T-helper 2 cell (primary cell): ENCODE measurements at regions not wholly inside any gene's neighbourhood (a gene's known extent, or its start where the extent isn't known, plus 50 kb on each side); places are given as distances from the start of the nearest gene placed in this dataset.
"Not testable (repeated sequence)": the region's sequence is repeated elsewhere in the genome, so short reads cannot be mapped to it uniquely, and the experiment has no call there.

Experiments
- DNase-seq, 5 experiments: peaks; one replicate each; pipeline versions ENCODE4 v3.0.0 to v3.0.0-alpha.2; 2012 to 2022

DNA sequence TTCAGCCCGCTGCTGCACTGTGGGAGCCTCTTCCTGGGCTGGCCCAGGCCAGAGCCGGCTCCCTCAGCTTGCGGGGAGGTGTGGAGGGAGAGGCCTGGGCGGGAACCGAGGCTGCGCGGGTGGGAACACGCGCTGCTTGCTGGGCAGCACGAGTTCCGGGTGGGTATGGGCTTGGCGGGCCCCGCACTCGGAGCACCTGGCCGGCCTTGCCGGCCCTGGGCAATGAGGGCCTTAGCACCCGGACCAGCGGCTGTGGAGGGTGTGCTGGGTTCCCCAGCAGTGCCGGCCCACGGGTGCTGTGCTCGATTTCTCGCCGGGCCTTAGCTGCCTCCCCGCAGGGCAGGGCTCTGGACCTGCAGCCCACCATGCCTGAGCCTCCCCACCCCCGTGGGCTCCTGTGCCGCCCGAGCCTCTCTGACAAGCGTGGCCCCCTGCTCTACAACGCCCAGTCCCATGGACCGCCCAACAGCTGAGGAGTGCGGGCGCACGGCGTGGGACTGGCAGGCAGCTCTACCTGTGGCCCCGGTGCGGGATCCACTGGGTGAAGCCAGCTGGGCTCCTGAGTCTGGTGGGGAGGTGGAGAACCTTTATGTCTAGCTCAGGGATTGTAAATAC lies 1366.4 kb upstream of the NUDT12 start:
- no peak for DNase-seq

DNA sequence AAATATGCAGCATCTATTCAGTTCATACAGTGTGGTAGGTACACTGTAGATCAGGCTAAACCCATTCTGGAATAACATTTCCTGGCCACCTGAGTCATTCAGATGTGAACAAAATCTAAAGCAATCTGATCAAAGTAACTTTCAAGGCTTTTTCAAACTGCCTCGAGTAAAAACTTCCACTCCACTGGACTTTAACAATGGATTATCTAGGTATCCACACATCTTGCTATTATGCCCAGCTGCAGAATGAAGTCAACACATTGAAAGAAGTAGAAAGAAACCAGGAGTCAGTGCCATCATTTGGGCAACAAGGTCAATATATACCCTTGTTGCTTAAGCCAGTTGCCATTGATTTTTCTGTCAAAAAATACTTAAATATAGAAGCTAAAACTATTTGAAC lies 1352.6 kb upstream of the NUDT12 start:
- DNase-seq = no peak

DNA sequence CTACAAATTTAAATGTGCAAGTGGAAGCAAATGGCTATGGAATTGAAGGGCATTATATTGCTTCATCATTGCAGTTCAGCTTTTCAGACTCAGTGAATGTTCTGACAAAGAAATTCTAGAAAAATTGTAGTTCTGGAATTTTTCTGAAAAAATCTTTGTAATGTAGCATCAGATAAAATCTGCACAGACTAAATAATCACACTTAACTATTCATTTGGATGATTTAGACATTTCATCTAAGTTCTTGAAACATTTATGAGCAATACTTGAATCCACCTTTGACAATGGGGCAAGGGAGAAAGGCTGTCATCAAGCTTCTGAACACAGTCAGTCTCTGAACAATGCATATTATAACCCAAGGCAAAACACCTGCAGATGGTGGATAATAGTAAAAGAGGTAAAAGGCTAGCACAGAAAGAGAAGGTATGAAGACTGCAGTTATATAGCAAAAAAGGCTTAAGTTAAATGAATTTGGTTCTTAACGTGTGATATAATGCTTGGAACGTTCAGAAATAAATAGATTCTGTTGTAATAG lies 1352.0 kb upstream of the NUDT12 start:
- DNase-seq = no peak

DNA sequence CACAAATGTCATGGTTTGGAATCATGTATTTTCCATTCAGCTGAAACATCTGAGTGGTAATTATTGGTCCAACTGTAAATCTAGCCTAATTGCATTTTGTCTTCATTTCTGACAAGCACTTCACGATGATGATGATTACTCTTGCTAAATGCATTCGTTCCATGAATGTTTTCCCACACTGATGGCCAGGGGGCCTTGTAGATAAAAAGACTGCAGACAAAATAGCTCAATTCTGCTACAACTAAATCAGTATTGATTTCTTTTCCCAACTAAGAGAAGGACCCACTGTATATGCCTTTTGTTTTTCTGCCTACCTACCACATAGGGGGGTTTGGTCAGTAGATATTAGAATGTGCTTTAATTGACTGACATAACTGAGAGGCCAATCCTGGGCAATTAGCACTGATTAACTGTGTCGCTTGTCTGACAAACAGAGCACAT lies 1351.3 kb upstream of the NUDT12 start:
- DNase-seq = no peak

DNA sequence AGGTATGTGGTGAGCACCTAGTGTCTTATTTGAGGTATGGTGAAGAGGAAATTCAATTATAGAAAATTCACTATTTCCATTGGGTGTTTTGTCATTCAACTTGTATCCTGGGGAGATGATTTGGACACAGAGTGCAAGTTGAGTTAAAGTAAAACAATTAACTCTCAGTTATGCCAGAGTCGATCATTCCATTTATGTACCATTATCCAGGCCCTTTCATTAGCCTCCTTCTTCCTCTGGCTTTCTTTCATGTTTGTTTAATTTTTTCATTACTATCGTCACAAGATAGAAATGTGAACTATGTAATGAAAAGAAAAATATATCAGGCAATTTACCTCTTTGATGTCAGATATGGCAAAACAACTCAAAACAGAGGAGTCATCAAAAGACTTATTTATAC lies 1347.2 kb upstream of the NUDT12 start:
- no peak for DNase-seq

- no peak for DNase-seq
These were observed 1342.0 kb upstream of the NUDT12 start for GRCh38 chr5:104904561-104904960.

DNA sequence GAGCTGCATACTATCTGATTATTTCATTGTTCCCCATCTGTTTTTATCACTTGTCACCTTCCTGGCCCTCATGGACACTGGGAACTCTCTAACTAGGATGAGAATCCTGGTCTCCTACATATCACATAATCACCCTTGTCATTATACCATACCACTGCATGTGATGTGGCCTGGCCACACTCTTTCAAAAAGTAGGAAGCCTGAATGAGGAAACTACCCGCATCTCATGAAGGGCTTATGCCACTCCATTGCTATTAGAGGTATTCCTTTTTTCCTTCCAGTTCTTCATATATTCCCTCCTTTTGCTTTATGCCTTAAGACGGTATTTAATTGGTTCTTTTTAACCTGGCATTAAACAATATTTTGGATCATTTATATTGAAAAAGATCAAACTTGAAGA lies 1341.4 kb upstream of the NUDT12 start:
- DNase-seq = no peak

- no peak for DNase-seq
These were observed 1329.0 kb upstream of the NUDT12 start for GRCh38 chr5:104891596-104891995.

DNA sequence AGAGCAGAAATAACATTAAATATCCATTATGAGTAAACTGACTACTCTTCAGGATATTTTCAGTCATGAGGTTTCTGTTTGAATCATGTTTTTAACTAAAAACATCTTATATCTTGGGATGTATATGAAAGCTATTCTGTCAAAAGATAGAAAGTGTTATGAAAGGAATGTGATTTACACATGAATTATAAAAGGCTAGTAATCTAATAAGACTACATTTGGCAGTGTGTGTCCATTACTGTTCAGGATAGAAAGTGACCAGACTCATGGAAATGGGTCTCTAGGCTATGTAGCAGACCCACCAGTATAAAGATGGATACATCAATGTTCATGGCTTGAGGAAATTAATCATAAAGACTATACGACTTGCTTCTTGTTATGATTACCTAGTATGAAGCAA lies 1328.2 kb upstream of the NUDT12 start:
- no peak for DNase-seq

GRCh38 chr5:104859437-104859836 lies 1296.8 kb upstream of the NUDT12 start:
- DNase-seq = no peak

- not testable (repeated sequence) for DNase-seq
These were observed 1289.5 kb upstream of the NUDT12 start for GRCh38 chr5:104852099-104852498.

DNA sequence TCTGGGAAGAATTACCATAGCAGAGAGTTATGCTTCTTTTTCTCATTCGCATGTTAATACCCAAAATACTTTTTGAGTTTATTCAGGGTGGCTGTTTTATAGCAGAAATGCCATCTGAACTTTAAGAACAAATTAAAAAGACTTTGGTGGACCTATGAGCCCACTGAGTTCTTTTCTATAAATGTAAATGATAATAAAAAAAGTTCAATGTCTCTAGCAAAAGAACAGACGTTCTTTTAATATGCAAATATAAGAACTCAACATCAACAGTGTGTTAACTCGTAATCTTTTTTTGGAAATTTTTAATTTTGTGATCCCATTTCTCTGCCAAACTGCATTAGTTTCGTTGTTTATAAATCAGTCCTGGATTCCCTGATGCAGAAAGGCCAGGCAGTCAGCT lies 1283.0 kb upstream of the NUDT12 start:
- no peak for DNase-seq

DNA sequence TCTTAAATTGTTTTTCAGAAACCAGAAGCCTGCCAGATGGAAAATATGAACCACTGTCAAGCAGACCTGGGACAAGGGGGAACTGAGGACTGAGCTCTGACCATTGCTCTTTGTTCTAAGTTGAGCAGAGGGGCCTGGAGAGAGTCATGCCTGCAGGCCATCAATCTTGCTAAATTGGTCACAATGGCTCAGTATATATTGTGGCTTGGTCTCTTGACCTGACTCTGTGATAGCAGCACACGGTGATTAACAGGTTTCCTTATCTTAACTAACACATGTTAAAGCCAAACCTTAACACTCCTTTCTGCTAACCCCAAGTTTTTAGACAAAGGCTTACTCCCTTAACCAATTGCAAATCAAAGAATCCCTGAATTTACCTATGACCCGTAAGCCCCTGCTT lies 1281.2 kb upstream of the NUDT12 start:
- no peak for DNase-seq

GRCh38 chr5:104840284-104840683 lies 1277.7 kb upstream of the NUDT12 start:
- DNase-seq = no peak

- DNase-seq = not testable (repeated sequence)
These were observed 1268.9 kb upstream of the NUDT12 start for GRCh38 chr5:104831515-104831914.

DNA sequence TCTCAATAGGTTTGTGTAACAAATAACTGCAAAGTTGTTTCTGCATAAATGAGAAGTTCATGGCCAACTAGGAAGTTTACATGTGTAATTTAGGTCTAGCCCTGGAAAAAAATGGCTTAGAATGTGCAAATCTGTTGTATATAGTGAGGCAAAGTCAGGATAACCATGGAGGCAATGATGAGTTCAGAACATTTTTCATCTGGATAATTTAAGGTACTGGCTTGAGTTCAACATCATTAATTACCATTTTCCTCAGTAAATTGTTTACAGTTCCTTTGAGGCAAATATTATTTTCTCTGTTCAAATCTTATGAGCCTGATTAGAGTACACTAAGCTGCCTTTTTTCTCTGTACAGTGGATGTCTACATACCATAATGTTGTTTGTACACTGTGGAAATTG lies 1259.0 kb upstream of the NUDT12 start:
- DNase-seq = no peak

DNA sequence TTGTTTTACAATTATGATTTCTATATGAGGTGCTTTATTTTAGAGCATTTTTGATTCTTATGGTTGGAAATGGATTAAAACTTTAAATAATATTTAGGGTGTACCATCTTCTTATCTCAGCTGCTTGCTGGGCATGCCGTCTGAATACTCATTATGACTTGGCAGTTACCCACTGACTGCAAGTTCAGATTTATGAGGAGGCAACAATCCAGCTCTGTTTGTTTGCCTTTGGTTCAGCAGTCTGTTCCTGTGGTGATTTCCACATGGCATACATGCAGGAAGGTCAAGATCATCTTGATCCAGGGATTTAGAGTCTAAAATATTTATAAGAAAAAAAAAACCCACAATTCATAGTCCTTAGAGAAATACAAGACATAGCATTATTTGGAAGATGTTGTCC lies 1254.5 kb upstream of the NUDT12 start:
- no peak for DNase-seq

DNA sequence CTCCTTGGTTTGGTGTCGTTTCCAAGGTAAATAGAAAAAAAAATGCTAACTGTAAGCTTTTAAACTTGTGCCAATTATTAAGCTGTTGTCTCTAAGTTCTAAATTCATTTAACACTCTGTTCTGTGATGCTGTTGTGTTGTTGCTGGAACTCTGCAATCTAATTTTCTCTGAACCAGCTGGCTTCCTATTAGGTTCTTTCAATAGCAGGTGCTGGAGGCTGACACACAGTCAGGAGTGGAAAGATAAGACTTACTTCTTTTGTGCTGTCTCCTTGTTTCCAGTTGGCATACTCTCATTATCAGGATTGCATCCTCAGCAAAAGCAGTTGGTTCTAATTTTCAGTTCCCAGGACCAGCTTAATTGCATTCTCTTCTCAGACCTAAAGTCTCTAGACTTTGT lies 1252.6 kb upstream of the NUDT12 start:
- DNase-seq = no peak

DNA sequence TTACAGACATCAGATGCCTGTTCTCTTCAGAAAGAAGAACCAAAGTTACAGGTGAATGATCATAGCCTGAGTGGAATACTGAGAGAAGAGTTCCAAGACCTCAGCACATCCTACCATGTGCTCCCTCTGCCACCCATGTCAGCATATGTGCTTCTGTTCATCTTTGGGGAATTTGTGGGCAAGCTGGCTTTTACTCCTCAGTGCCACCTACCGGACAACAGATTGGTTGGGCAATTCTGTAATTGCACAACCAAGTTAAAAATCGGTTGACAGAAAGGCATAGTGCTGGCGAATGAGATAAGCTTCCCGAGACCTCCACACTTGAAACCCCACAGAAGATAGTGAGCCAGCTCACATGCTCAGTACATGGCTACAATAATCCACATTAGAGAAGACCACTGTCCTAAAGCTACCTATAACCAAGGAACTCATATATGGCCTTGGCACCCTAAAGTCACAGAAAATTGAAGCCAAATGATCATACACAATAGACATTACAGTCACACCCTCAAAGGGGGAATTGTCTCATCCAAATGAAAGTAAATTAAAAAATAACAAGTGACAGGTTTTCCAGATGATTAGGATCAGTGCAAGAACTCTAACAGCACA lies 1238.0 kb upstream of the NUDT12 start:
- DNase-seq = no peak

DNA sequence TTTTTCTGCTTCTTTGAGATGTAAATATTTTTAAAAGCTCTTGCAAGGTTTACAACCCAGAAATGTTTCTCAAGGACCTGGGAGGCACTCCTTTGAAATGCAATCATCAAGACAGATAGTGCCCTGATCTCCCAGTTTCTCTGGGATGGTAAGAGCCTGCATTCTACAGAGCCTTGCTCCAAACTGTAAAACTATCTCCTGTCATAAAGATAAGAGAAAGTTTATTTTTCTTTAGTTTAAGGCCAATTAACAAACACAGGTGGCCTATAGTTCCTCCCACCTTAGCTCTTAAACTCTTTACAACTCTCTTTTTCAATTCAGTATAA lies 1231.1 kb upstream of the NUDT12 start:
- DNase-seq = no peak

DNA sequence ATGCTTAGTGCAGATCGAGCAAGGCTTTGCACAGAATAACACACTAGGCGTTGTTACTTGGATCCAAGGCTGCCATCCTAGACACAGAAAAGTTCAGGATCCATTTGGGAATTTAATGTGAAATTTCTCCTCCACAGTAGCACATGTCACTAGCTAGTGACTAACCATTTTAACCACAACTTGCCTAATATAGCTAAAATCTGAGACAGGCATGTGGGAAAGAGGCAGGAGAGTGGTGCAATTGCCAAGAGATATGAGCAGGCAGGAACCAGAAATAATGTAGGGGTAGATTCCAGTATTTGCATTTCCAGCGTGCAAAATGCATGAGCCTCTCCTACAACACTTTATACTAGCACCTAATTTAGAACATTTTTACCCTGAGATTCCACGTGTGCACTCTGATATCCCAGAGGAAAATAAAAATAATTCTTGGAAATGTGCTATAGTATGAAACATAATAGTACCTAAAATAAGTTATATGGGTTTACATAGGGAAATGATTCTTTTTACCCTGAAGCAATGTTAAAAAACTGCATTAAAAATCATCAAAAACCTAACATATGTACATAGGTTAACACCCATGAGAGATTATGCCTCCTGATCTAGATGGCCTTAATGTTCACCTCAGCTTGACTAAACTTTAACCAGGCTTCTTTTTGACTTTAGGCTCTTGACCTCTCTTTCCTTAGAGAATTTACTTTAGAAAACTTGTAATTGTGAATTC lies 1230.6 kb upstream of the NUDT12 start:
- DNase-seq = no peak

DNA sequence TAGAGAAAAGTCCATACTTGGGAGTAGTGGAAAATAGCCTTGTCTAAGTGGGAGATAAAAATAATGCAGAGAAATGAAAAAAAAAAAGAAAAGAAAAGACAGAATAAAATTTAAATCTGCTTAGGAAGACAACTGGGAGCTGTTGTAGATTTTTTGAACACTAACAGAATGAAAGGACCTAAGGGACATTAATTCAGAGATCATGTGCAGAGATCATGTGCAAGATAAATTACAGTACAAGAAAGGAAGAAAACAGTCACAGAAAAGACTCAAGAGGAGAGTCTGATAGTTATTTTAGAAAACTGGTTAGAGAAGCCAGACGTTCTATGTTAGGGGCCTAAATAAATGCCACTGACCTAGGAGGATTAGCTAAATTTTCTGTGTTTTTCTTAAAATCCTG lies 1226.8 kb upstream of the NUDT12 start:
- no peak for DNase-seq

DNA sequence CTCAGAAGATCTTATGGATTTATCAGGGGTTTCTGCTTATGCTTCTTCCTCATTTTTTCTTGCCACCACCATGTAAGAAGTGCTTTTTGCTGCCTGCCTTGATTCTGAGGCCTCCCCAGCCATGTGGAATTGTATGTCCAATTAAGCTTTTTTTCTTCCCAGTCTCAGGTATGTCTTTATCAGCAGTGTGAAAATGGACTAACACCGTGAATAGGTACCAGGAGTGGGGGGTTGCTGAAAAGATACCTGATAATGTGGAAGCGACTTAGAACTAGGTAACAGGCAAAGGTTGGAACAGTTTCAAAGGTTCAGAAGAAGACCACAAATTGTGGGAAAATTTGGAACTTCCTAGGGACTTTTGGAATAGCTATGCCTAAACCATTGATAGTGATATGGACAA lies 1222.5 kb upstream of the NUDT12 start:
- no peak for DNase-seq

DNA sequence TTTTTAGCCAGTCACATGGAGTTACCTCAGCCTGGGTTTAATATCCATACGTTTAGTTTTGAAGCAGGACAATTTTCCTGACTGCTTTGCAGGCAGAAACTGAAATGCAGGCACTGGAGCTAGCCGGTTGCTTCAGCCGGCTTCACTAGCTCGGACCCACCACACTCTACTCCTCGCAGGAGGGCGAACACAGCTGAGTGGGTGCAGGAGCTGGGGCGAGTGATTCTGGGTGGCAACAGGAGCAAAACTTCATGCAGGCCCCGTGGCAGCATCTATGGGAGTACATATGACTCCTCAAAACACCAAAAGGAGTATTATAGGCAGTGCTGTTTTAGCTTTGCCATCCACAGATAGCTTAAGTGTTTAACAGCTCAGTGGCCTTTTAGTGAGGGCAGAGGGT lies 1211.8 kb upstream of the NUDT12 start:
- no peak for DNase-seq
